GM12891 (cell line): ENCODE measurements at regions not wholly inside any gene's neighbourhood (a gene's known extent, or its start where the extent isn't known, plus 50 kb on each side); places are given as distances from the start of the nearest gene placed in this dataset.

Experiments
- POLR2AphosphoS5 ChIP-seq: IDR thresholded peaks from 2 replicates; pipeline ENCODE4 v1.6.1; 2011; ENCODE audit warnings: low read depth, low read length, control low read depth
- POU2F2 ChIP-seq: IDR thresholded peaks from 2 replicates; pipeline ENCODE4 v1.6.1; 2011; ENCODE audit warnings: low read depth, mild to moderate bottlenecking, control low read depth, low read length, moderate library complexity
- SPI1 ChIP-seq: IDR thresholded peaks from 2 replicates; pipeline ENCODE4 v1.6.1; 2011; ENCODE audit warnings: low read depth, low read length, control low read depth

- TF ChIP-seq SPI1 (no peak), POU2F2 (no peak), POLR2AphosphoS5 (no peak)
Measured at GRCh38 chr7:91549878-91550277, 285.6 kb downstream of the FZD1 start.
